ENCODE measurements at regions not wholly inside any gene's neighbourhood (a gene's known extent, or its start where the extent isn't known, plus 50 kb on each side); places are given as distances from the start of the nearest gene placed in this dataset.

- TF ChIP-seq, protein P1, sequence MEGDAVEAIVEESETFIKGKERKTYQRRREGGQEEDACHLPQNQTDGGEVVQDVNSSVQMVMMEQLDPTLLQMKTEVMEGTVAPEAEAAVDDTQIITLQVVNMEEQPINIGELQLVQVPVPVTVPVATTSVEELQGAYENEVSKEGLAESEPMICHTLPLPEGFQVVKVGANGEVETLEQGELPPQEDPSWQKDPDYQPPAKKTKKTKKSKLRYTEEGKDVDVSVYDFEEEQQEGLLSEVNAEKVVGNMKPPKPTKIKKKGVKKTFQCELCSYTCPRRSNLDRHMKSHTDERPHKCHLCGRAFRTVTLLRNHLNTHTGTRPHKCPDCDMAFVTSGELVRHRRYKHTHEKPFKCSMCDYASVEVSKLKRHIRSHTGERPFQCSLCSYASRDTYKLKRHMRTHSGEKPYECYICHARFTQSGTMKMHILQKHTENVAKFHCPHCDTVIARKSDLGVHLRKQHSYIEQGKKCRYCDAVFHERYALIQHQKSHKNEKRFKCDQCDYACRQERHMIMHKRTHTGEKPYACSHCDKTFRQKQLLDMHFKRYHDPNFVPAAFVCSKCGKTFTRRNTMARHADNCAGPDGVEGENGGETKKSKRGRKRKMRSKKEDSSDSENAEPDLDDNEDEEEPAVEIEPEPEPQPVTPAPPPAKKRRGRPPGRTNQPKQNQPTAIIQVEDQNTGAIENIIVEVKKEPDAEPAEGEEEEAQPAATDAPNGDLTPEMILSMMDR (conservative IDR thresholded peaks at IDR 0.05; ENCODE audit: low read depth, low read length): no peak
- TF ChIP-seq SMC3 (IDR thresholded peaks at IDR 0.05; ENCODE audit: low read depth, low read length) (no peak), POLR2A (IDR thresholded peaks at IDR 0.05; ENCODE audit: low read depth, low read length) (no peak), MAFK (IDR thresholded peaks at IDR 0.05; ENCODE audit: low read depth, low read length) (no peak)
These were observed 362.4 kb downstream of the CYRIA start for GRCh38 chr2:16303273-16303577.

Measured in IMR-90 (cell line).